ENCODE measurements at regions not wholly inside any gene's neighbourhood (a gene's known extent, or its start where the extent isn't known, plus 50 kb on each side); places are given as distances from the start of the nearest gene placed in this dataset.

DNA sequence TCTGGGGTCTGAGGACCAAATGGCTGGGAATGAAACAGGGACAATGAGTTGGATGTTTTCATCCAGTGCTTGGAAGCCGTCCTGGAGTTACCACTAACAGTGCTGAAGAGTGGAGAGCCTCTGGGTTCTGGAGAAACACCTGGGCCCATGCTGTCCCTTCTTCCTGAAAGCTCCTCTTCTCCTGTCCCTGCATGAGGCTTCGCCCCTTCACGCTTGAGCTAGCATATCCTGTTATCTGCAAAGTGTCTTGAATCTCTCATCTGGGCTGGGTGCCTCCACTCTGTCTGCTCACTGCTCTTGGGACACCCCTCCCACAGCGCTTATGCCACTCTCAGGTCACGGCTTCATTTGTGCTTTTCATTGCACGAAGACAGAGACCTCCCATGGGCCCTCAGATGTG is 154.5 kb downstream of the MYCN start:
- TF ChIP-seq, protein P1, sequence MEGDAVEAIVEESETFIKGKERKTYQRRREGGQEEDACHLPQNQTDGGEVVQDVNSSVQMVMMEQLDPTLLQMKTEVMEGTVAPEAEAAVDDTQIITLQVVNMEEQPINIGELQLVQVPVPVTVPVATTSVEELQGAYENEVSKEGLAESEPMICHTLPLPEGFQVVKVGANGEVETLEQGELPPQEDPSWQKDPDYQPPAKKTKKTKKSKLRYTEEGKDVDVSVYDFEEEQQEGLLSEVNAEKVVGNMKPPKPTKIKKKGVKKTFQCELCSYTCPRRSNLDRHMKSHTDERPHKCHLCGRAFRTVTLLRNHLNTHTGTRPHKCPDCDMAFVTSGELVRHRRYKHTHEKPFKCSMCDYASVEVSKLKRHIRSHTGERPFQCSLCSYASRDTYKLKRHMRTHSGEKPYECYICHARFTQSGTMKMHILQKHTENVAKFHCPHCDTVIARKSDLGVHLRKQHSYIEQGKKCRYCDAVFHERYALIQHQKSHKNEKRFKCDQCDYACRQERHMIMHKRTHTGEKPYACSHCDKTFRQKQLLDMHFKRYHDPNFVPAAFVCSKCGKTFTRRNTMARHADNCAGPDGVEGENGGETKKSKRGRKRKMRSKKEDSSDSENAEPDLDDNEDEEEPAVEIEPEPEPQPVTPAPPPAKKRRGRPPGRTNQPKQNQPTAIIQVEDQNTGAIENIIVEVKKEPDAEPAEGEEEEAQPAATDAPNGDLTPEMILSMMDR (IDR thresholded peaks at IDR 0.05; ENCODE audit: low read length) = no peak
- TF ChIP-seq EZH2 (IDR thresholded peaks at IDR 0.05; ENCODE audit: borderline replicate concordance, low read length) = no peak
